Astrocyte (in vitro differentiated cells and primary cell): ENCODE measurements at regions not wholly inside any gene's neighbourhood (a gene's known extent, or its start where the extent isn't known, plus 50 kb on each side); places are given as distances from the start of the nearest gene placed in this dataset.

ENCODE experiments used
- DNase-seq: peaks from one replicate; pipeline ENCODE4 v3.0.0-alpha.2; 2010; ENCODE audit warnings: low read depth
- FAIRE-seq: peaks from 2 replicates; lab custom pipeline; 2011; peaks lifted over from hg19 to GRCh38; lab: Jason Lieb, UNC
- H2AFZ ChIP-seq: 2 replicates; pipeline ENCODE4 v1.6.0; 2012; ENCODE audit warnings: low read depth, low read length, inconsistent platforms
- H3K27ac ChIP-seq: 2 replicates; pipeline ENCODE4 v1.5.1; 2011; ENCODE audit warnings: low read depth, low read length, inconsistent platforms
- H3K27me3 ChIP-seq: 2 replicates; pipeline ENCODE4 v1.6.0; 2011; ENCODE audit warnings: low read length, inconsistent platforms; ENCODE audit not compliant: insufficient read depth
- H3K36me3 ChIP-seq: 2 replicates; pipeline ENCODE4 v1.5.1; 2011; ENCODE audit warnings: low read length, inconsistent platforms; ENCODE audit not compliant: insufficient read depth
- H3K4me1 ChIP-seq: 2 replicates; pipeline ENCODE4 v1.5.1; 2011; ENCODE audit warnings: low read length, inconsistent platforms; ENCODE audit not compliant: insufficient read depth
- H3K4me2 ChIP-seq: 2 replicates; pipeline ENCODE4 v1.6.0; 2012; ENCODE audit warnings: low read length, inconsistent platforms
- H3K4me3 ChIP-seq: 2 replicates; pipeline ENCODE4 v1.5.1; 2011; ENCODE audit warnings: low read depth, mild to moderate bottlenecking, low read length, inconsistent platforms; ENCODE audit not compliant: insufficient read depth
- H3K79me2 ChIP-seq: 2 replicates; pipeline ENCODE4 v1.6.0; 2012; ENCODE audit warnings: mild to moderate bottlenecking, low read length, inconsistent platforms; ENCODE audit not compliant: insufficient read depth
- H3K9ac ChIP-seq: 2 replicates; pipeline ENCODE4 v1.6.0; 2012; ENCODE audit warnings: mild to moderate bottlenecking, low read length, inconsistent platforms
- H3K9me3 ChIP-seq: 2 replicates; pipeline ENCODE4 v1.5.1; 2012; ENCODE audit warnings: low read depth, mild to moderate bottlenecking, low read length, inconsistent platforms; ENCODE audit not compliant: insufficient read depth
- H4K20me1 ChIP-seq: 2 replicates; pipeline ENCODE4 v1.6.0; 2012; ENCODE audit warnings: low read length, inconsistent platforms; ENCODE audit not compliant: insufficient read depth
- H3K27ac Mint-ChIP-seq: one replicate; pipeline ENCODE4 v1.8.0; 2021; ENCODE audit warnings: mild to moderate bottlenecking, mixed read lengths; ENCODE audit not compliant: unreplicated experiment
- H3K27me3 Mint-ChIP-seq: one replicate; pipeline ENCODE4 v1.8.0; 2021; ENCODE audit warnings: low read depth, mixed read lengths; ENCODE audit not compliant: unreplicated experiment
- H3K36me3 Mint-ChIP-seq: one replicate; pipeline ENCODE4 v1.8.0; 2021; ENCODE audit warnings: low read depth, mixed read lengths; ENCODE audit not compliant: unreplicated experiment
- H3K4me1 Mint-ChIP-seq: one replicate; pipeline ENCODE4 v1.8.0; 2021; ENCODE audit warnings: low read depth, mixed read lengths; ENCODE audit not compliant: unreplicated experiment
- H3K4me3 Mint-ChIP-seq: one replicate; pipeline ENCODE4 v1.8.0; 2021; ENCODE audit warnings: mild to moderate bottlenecking, moderate library complexity, mixed read lengths; ENCODE audit not compliant: unreplicated experiment
- H3K9me3 Mint-ChIP-seq: one replicate; pipeline ENCODE4 v1.8.0; 2021; ENCODE audit warnings: mild to moderate bottlenecking, mixed read lengths; ENCODE audit not compliant: unreplicated experiment
- CTCF ChIP-seq: IDR thresholded peaks from 2 replicates; pipeline ENCODE4 v1.5.1; 2011; ENCODE audit warnings: low read depth, mild to moderate bottlenecking, inconsistent platforms, low read length, moderate library complexity; ENCODE audit not compliant: insufficient read depth
- EZH2 ChIP-seq: IDR thresholded peaks from 2 replicates; pipeline ENCODE4 v1.6.1; 2012; ENCODE audit warnings: mild to moderate bottlenecking, low read length, inconsistent platforms; ENCODE audit not compliant: insufficient read depth

- H3K4me1 ChIP-seq, result no peaks in the 10 kb centered on the region
Measured at GRCh38 chr14:62528296-62528695, 517.0 kb downstream of the KCNH5 start.

GRCh38 chr14:62532181-62532580, 513.1 kb downstream of the KCNH5 start:
- Mint-ChIP-seq H3K36me3 (no peaks in the 10 kb centered on the region), H3K4me3 (no peak overlapping the region), H3K27ac (no peak overlapping the region), H3K27me3 (no peaks in the 10 kb centered on the region), H3K4me1 (no peaks in the 10 kb centered on the region), H3K9me3 (no peaks in the 10 kb centered on the region)
- TF ChIP-seq CTCF (no peak), EZH2 (no peak)
- Histone ChIP-seq H3K27me3 (no peaks in the 10 kb centered on the region), H3K4me3 (no peak overlapping the region), H4K20me1 (no peaks in the 10 kb centered on the region), H3K36me3 (no peaks in the 10 kb centered on the region), H2AFZ (no peak overlapping the region), H3K4me2 (no peak overlapping the region), H3K9me3 (no peaks in the 10 kb centered on the region), H3K4me1 (no peaks in the 10 kb centered on the region), H3K27ac (no peak overlapping the region), H3K79me2 (no peaks in the 10 kb centered on the region), H3K9ac (no peak overlapping the region)
- peak; percentile 21 for DNase-seq
- no peak for FAIRE-seq

More at GRCh38 chr14:62528296-62528695, 517.0 kb downstream of the KCNH5 start:
- H3K4me2 ChIP-seq, result no peak overlapping the region
- no peak overlapping the region for H3K27ac ChIP-seq
- H3K4me3 ChIP-seq, result no peak overlapping the region
- no peaks in the 10 kb centered on the region for H3K27me3 Mint-ChIP-seq
- no peak overlapping the region for H3K9ac ChIP-seq
- H3K4me3 Mint-ChIP-seq, result no peak overlapping the region
- TF ChIP-seq EZH2 (no peak), CTCF (no peak)
- FAIRE-seq, result no peak
- H3K79me2 ChIP-seq, result no peaks in the 10 kb centered on the region
- H3K36me3 Mint-ChIP-seq, result no peaks in the 10 kb centered on the region
- H3K9me3 Mint-ChIP-seq, result peaks cover 7% of the 10 kb centered on the region
- DNase-seq, result peak; percentile 42
- H3K27ac Mint-ChIP-seq, result no peak overlapping the region
- H3K36me3 ChIP-seq, result no peaks in the 10 kb centered on the region
- no peaks in the 10 kb centered on the region for H3K27me3 ChIP-seq
- no peaks in the 10 kb centered on the region for H3K4me1 Mint-ChIP-seq
- H4K20me1 ChIP-seq, result no peaks in the 10 kb centered on the region
- no peak overlapping the region for H2AFZ ChIP-seq
- H3K9me3 ChIP-seq, result no peaks in the 10 kb centered on the region

GRCh38 chr14:62546862-62547474, 498.3 kb downstream of the KCNH5 start:
- H3K9me3 Mint-ChIP-seq, result peaks cover 3% of the 10 kb centered on the region
- FAIRE-seq (no peak), DNase-seq (no peak)

More at GRCh38 chr14:62546862-62547474, 498.3 kb downstream of the KCNH5 start:
- no peak overlapping the region for H3K4me3 ChIP-seq
- no peak overlapping the region for H3K9ac ChIP-seq
- no peaks in the 10 kb centered on the region for H3K4me1 ChIP-seq
- no peak overlapping the region for H3K27ac ChIP-seq
- H3K27me3 ChIP-seq, result no peaks in the 10 kb centered on the region
- Mint-ChIP-seq H3K4me1 (no peaks in the 10 kb centered on the region), H3K27me3 (no peaks in the 10 kb centered on the region), H3K4me3 (no peak overlapping the region), H3K36me3 (no peaks in the 10 kb centered on the region), H3K27ac (peak overlapping the region; percentile 20)
- H4K20me1 ChIP-seq, result no peaks in the 10 kb centered on the region
- no peak for TF ChIP-seq CTCF
- TF ChIP-seq EZH2, result no peak
- H3K4me2 ChIP-seq, result no peak overlapping the region
- H2AFZ ChIP-seq, result no peak overlapping the region
- H3K9me3 ChIP-seq, result no peaks in the 10 kb centered on the region
- H3K36me3 ChIP-seq, result no peaks in the 10 kb centered on the region
- H3K79me2 ChIP-seq, result no peaks in the 10 kb centered on the region
